Heart left ventricle (tissue), 16 donors: ENCODE measurements at regions not wholly inside any gene's neighbourhood (a gene's known extent, or its start where the extent isn't known, plus 50 kb on each side); places are given as distances from the start of the nearest gene placed in this dataset.

ENCODE experiments used
- ATAC-seq, 4 donors: fragments of 200-7000 bp; cut with Tn5 transposase; one replicate each; pipeline ENCODE4 v1.9.1; 2020 to 2022; ENCODE audit warnings: moderate library complexity in 4 of 4, mild to moderate bottlenecking in 3 of 4, moderate number of reproducible peaks in 1 of 4
- DNase-seq, 5 donors: peaks; one replicate each; pipeline ENCODE4 v3.0.0-alpha.2; 2020
- H3K27ac ChIP-seq, 12 donors: fragments of 200-600 bp; sonication (generic) in 4 of 12; one replicate each; pipeline versions ENCODE4 v1.5.0 to v1.8.0; 2016 to 2022; ENCODE audit warnings: mild to moderate bottlenecking in 2 of 12
- H3K27me3 ChIP-seq, 9 donors: fragments of 200-600 bp; sonication (generic) in 2 of 9; one replicate each; pipeline versions ENCODE4 v1.5.1 to v1.8.0; 2016 to 2022; ENCODE audit warnings: mild to moderate bottlenecking in 3 of 9
- H3K36me3 ChIP-seq, 9 donors: fragments of 200-600 bp; sonication (generic) in 2 of 9; one replicate each; pipeline versions ENCODE4 v1.5.0 to v1.8.0; 2018 to 2022; ENCODE audit warnings: mild to moderate bottlenecking in 2 of 9
- H3K4me1 ChIP-seq, 12 donors: fragments of 200-600 bp; sonication (generic) in 4 of 12; one replicate each; pipeline versions ENCODE4 v1.5.0 to v1.8.0; 2016 to 2022; ENCODE audit warnings: mild to moderate bottlenecking in 3 of 12
- H3K4me3 ChIP-seq, 12 donors: fragments of 200-600 bp; sonication (generic) in 4 of 12; one replicate each; pipeline versions ENCODE4 v1.5.0 to v1.8.0; 2017 to 2022; ENCODE audit warnings: mild to moderate bottlenecking in 9 of 12, moderate library complexity in 4 of 12
- H3K9me3 ChIP-seq, 12 donors: fragments of 200-600 bp; sonication (generic) in 4 of 12; one replicate each; pipeline versions ENCODE4 v1.5.0 to v1.8.0; 2016 to 2022; ENCODE audit warnings: mild to moderate bottlenecking in 1 of 12
- POLR2A ChIP-seq, 2 donors: fragments of 450-650 bp; IDR thresholded peaks; one replicate each; pipeline ENCODE4 v1.6.1; 2017; ENCODE audit warnings: antibody characterized with exemption in 2 of 2, mild to moderate bottlenecking in 2 of 2, moderate library complexity in 2 of 2
- WGBS, 4 donors: extraction: QIAGEN DNeasy Blood & Tissue Kit in 2 of 4; methylation state at CpG; one replicate each; pipeline versions ENCODE4 v1.1.5 to v1.1.7; 2013 to 2018; 5-methylcytosine and 5-hydroxymethylcytosine counted together
- intact Hi-C, 10 donors: fragments of 100-400 bp; cut with DNase I; formaldehyde crosslinking; loops; one replicate each; pipeline versions ENCODE4 v1.11.1 to v1.14.2; 2022
- TF ChIP-seq, protein P1 (sequence below), 12 donors: fragments of 200-600 bp; sonication (generic) in 4 of 12; IDR thresholded peaks; one replicate each; pipeline versions ENCODE4 v1.5.0 to v1.8.0; 2018 to 2022; ENCODE audit warnings: antibody characterized with exemption in 12 of 12, mild to moderate bottlenecking in 5 of 12
- donor health status: ischemic (EF 13 %, LVEDD 7.1; RV severe dilation, severe dysfunction).
- donor health status: healthy with polysubstance abuse.
- donor health status: DM: no; HTN: yes; CAD: no.
- donor health status: DM: no; HTN: no; CAD: no.
- donor health status: ischemic (EF 25% LVEDD 6.9; RV normal size, moderate dysfunction).
- donor health status: ischemic (EF 25% LVEDD 5.7; RV mildly dilated, moderate dysfunction).
- donor health status: healthy.
- donor health status: DM: yes; HTN: yes; CAD: no.
- donor health status: ischemic (EF 35%, LVEDD 5.7; RV mildly dilated, moderate dysfunction).
- donor health status: nonischemic (EF 11% LVEDD 7.7; RV severe dilation, severe dysfunction).
- donor health status: DM: yes; HTN: yes; CAD: no.
- donor health status: PGD.
- donor health status: ischemic (EF 29% LVEDD 5.4; RV normal size, mild dysfunction).
- donor health status: nonischemic (EF 23%, LVEDD 6.1; RV moderate dilation, normal function).

DNA sequence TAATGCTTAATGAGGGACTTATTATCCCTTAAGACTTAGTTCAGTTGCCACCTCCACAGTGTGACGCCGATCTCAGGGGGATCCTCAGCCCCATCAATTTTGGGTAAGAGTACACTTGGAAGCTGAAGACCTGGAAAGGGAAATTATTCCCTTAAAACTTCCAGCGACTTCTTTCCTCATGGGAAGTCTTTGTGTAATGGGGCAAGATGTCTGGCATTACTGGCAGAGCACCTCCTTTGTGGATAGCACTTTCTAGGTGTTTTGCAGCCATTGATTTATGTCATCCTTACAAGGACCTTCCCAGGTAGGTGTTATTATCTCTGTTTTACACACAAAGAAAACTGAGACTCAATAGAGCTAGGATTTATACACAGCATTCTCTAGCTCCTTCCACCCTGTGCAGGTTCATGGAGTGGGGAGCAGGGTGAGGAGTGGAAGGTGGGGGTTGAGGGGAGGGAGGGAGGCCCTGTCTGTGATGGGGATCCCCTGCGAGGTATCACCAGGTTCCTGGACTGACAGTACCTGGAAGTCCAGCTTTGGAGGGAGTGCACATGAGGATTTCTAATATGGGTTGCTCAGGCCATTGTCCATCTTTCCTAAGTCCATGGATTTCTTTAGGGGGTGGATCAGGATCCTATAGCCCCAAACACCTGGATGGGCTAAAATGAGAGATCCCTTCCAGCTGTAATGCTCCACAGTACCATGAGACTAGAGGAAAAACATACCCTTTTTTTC lies 79.4 kb downstream of the MYCN start:
- DNase-seq (no peak), ATAC-seq (no peak)
- Histone ChIP-seq H3K36me3 (no peaks in the 10 kb centered on the region), H3K27me3 (peaks cover 0 to 33% (median 3%) of the 10 kb centered on the region in 9 donors), H3K27ac (no peak overlapping the region), H3K4me3 (no peak overlapping the region), H3K9me3 (no peaks in the 10 kb centered on the region), H3K4me1 (no peaks in the 10 kb centered on the region)
- 88 to 91% (median 90%) methylated on average over 4 of the region's 4 CpGs for WGBS, 4 donors
- TF ChIP-seq, protein P1, sequence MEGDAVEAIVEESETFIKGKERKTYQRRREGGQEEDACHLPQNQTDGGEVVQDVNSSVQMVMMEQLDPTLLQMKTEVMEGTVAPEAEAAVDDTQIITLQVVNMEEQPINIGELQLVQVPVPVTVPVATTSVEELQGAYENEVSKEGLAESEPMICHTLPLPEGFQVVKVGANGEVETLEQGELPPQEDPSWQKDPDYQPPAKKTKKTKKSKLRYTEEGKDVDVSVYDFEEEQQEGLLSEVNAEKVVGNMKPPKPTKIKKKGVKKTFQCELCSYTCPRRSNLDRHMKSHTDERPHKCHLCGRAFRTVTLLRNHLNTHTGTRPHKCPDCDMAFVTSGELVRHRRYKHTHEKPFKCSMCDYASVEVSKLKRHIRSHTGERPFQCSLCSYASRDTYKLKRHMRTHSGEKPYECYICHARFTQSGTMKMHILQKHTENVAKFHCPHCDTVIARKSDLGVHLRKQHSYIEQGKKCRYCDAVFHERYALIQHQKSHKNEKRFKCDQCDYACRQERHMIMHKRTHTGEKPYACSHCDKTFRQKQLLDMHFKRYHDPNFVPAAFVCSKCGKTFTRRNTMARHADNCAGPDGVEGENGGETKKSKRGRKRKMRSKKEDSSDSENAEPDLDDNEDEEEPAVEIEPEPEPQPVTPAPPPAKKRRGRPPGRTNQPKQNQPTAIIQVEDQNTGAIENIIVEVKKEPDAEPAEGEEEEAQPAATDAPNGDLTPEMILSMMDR (IDR thresholded peaks at IDR 0.05) = no peak
- TF ChIP-seq POLR2A (IDR thresholded peaks at IDR 0.05) = no peak
- intact Hi-C loops = no loop called here

DNA sequence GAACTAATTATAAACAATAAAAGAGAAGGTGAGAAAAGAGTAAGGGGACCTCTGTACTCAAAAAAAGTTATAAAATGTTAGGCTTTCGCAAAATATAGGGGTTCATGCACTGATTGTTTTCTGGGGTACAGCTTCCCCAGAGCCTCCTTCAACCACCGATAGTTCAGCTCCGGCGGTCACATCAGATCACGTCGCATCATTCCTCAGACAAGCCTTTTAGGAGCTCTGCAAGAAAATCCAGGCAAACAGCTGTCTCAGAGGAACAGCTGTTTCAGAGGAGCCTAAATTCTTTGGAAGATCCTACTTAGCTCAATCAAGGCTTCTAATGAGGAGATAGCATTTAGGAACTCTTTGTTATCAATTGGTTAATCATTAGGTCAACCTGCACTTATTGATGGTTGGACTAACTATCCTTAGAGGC lies 78.7 kb downstream of the MYCN start:
- intact Hi-C loops = no loop called here
- no peak for ATAC-seq
- no peak overlapping the region for H3K4me3 ChIP-seq
- no peaks in the 10 kb centered on the region for H3K9me3 ChIP-seq
- H3K27ac ChIP-seq = no peak overlapping the region
- no peak for DNase-seq
- 75 to 81% (median 77%) methylated on average over 6 of the region's 6 CpGs for WGBS, 4 donors
- no peaks in the 10 kb centered on the region for H3K36me3 ChIP-seq
- TF ChIP-seq, protein P1 (IDR thresholded peaks at IDR 0.05) = no peak
- TF ChIP-seq POLR2A (IDR thresholded peaks at IDR 0.05) = no peak
- H3K4me1 ChIP-seq = peaks cover 0 to 2% (median 0%) of the 10 kb centered on the region in 12 donors
- H3K27me3 ChIP-seq = peaks cover 0 to 40% (median 7%) of the 10 kb centered on the region in 9 donors

DNA sequence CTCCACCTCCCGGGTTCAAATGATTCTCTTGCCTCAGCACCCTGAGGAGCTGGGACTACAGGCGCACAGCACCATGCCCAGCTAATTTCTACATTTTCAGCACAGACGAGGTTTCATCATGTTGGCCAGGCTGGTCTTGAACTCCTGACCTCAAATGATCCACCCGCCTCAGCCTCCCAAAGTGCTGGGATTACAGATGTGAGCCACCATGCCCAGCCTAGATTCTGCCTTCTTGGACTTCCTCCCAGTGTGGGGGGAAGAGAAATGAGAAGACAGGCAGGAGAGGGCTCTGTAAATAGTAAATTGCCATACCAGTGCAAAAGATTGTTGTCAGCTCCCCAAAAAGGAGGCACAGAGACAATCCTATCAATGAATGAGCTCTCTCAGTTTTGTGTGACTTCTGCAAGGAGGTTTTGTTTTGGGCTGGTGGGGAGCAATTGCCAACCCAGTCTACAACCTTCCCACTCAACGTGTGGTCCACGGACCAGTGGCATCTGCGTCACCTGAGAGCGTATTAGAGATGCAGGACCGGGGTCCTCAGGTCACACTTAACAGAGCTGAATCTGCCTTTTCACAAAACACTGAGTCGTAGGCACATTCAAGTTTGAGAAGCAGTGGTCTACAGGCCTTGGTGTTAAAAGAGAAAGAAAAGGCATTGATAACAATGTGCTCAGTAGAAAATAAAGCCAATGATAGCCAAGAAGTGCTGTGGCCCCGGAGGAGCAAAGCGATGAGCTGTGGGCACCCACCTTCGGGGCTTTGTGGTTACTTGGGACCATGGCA lies 78.1 kb downstream of the MYCN start:
- Histone ChIP-seq H3K4me1 (peaks cover 0 to 8% (median 3%) of the 10 kb centered on the region in 12 donors), H3K36me3 (no peaks in the 10 kb centered on the region), H3K9me3 (no peaks in the 10 kb centered on the region), H3K27ac (no peak overlapping the region), H3K27me3 (peaks cover 0 to 46% (median 12%) of the 10 kb centered on the region in 9 donors), H3K4me3 (no peak overlapping the region)
- ATAC-seq (no peak), DNase-seq (no peak)
- 90 to 95% (median 93%) methylated on average over 13 of the region's 13 CpGs for WGBS, 4 donors
- TF ChIP-seq, protein P1 (IDR thresholded peaks at IDR 0.05) = no peak
- no peak for TF ChIP-seq POLR2A (IDR thresholded peaks at IDR 0.05)
- intact Hi-C loops = no loop called here

DNA sequence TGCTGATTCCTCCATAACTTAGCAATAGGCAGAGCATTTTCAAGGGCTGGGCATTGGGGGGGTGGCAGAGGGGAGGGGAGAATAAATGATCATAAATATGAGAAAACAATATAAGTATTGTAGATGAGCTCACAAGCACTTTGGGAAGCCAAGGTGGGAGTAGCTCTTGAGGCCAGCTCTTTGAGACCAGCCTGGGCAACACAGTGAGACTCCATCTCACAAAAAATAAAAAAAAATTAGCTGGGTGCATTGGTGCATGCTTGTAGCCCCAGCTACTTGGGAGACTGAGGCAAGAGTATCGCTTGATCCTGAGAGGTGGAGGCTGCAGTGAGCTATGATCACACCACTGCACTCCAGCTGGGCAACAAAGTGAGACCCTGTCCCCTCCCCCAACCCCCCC lies 75.9 kb downstream of the MYCN start:
- Histone ChIP-seq H3K27ac (no peak overlapping the region), H3K9me3 (no peaks in the 10 kb centered on the region), H3K4me3 (no peak overlapping the region), H3K27me3 (peaks cover 0 to 56% (median 19%) of the 10 kb centered on the region in 9 donors), H3K36me3 (no peaks in the 10 kb centered on the region), H3K4me1 (peaks cover 0 to 12% (median 3%) of the 10 kb centered on the region in 12 donors)
- TF ChIP-seq, protein P1 (IDR thresholded peaks at IDR 0.05) = no peak
- TF ChIP-seq POLR2A (IDR thresholded peaks at IDR 0.05) = no peak
- ATAC-seq = no peak
- WGBS, 4 donors = 89 to 100% (median 96%) methylated on average over 1 of the region's 1 CpG
- DNase-seq = no peak
- intact Hi-C loops = no loop called here
